HCEC 1CT (cell line): ENCODE measurements at regions not wholly inside any gene's neighbourhood (a gene's known extent, or its start where the extent isn't known, plus 50 kb on each side); places are given as distances from the start of the nearest gene placed in this dataset.

ENCODE experiments used
- DNase-seq: peaks from one replicate; pipeline ENCODE4 v3.0.0-alpha.2; 2017

DNA sequence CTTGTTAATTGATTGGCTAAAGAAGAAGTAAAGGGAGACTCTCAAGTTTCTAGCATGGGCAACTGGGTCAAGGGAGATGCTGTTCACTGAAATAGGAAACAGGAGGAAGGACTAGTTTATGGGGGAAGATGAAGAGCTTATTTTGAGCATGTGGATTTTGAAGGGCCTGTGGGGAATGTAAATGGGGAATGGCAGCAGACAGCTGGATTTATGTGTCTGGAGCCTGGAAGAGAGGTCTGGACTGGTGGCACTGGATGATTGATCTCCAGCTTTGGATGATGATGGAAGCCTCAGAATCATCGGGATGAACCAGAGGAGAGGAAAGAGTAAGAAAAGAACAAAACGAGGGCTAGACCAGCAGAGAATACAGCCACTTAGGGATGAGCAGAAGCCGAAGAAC is 54.9 kb upstream of the ENAH start:
- DNase-seq, result no peak

DNA sequence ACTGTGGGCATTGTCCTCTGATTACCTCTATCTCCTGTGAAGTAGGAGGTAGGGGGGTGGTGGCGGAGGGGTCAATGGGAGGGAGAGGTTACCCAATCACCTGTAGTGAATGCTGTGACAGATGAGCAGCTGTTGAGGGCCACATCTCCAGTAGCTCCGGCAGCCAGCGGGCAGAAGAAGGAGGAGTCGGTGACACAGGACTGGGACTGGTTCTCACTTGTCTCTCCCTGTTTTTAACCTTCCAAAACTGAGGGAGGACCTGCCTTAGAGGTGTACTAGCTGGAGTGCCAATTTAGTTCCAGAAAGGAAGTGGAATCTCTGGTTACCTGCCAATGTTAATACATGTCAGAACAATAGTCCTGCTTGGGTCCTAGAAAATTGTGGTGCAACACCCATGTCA is 56.2 kb upstream of the ENAH start:
- no peak for DNase-seq

DNA sequence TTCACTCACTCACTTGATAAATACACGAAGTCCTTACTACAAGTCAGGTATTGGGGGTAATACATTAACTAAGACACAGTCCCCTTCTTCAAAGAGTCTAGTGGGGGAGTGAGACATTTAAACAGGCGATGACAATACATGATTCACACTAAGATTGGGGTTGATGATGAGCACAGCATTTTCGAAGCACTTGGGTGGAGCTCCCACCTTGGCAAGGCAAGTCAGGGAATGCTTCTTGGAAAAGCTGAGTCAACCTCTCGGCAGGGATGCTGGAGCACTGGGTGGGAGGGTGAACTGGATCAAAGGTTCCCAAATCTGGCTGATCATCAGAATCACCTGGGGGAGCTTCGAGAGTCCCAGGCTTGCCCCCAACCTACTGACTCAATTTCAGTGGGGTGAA is 57.9 kb upstream of the ENAH start:
- DNase-seq, result peak; percentile 31

DNA sequence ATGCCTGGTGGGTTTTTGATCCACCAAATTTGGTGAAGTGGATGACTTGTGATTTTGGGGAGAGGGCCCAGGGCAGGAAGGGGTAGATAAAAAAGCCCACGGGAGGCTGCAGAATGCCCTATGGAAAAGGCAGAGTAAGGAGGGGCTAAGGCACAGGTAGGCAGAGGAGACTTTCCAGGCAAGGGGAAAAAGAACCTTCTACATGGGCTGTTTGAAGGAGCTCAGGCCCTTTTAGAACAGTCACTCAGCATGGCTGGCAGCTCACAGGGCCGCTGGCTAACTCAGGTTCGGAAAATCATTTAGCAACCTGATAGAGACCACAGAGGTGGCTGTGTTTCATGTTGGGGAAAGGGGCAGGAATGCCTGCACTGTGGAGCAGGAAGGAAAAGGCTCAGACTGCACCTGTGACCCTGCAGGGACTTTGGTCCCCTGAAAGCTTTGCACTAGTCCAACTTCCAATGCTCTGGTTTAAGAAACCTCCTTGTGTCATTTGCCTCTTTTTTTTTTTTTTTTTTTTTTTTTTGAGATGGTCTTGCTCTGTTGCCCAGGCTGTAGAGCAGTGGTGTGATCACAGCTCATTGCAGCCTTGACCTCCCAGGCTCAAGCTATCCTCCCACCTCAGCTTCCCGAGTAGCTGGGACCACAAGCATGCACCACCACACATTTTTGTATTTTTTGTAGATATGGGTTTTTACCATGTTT is 58.5 kb upstream of the ENAH start:
- DNase-seq, result no peak

DNA sequence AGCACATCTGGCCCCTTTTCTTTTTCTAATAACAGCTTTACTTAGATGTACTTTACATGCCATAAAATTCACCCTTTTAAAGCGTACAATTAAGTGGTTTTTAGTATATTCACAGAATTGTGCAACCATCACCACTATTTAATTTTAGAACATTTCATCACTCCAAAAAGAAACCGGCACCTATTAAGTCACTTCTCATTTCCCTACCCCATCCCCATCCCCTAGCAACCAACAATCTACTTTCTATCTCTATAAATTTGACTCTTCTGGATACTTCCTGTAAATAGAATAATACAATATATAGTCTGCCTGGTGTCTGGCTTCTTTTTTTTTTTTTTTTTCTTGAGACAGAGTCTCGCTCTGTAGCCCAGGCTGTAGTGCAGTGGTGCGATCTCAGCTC is 59.5 kb upstream of the ENAH start:
- DNase-seq, result peak; percentile 19

DNA sequence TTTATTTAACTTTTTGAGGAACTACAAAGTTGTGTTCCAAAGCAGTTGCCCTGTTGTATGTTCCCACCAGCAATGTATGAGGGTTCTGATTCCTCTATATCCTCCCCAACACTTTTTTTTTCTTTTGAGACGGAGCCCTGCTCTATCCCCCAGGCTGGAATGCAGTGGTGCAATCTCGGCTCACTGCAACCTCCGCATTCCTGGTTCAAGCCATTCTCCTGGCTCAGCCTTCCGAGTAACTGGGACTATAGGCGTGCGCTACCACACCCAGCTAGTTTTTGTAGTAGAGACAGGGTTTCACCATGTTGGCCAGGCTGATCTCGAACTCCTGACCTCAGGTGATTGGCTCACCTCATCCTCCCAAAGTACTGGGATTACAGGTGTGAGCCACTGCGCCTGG is 60.4 kb upstream of the ENAH start:
- DNase-seq, result no peak

DNA sequence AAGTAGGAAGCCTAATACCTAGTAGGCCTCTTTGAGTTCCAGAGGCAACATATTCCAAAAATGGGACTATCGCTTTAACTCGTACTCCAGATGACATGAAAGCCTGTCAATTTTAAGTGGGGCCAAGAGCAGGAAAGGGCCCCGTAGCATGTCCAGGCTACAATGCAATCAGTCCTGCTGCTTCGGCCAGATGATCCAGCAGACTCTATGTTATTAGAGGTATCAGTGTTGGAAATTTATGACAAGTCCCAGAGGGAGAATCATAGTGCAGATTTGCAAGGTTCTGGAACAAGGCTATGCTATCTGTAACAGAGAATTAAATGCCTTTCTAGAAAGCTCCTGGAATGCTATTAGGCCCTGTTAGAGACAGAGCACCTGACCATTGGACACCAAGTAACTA is 56.7 kb upstream of the SRP9 start:
- no peak for DNase-seq

DNA sequence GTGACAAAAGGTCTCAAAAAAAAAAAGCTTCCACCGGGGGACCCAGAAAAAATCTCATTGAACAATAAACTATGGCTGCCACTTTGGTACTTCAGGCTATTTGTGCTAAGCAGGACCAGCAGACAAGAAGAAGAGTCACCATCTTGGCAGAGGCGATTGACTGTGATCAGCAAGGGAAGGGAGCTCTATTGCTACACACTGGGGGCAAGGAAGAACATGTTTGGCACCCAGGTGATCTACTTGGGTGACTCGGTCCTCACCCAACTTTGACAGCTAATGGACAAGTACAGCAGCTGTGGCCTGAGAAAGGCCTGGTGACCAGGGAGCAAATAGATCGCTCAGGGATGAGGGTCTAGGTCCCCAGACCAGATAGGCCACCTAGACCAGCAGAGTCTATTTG is 53.4 kb upstream of the SRP9 start:
- no peak for DNase-seq
